ENCODE measurements at regions not wholly inside any gene's neighbourhood (a gene's known extent, or its start where the extent isn't known, plus 50 kb on each side); places are given as distances from the start of the nearest gene placed in this dataset.
A peak's percentile ranks its signal among the peaks of the same experiment; 100 is the strongest.

DNA sequence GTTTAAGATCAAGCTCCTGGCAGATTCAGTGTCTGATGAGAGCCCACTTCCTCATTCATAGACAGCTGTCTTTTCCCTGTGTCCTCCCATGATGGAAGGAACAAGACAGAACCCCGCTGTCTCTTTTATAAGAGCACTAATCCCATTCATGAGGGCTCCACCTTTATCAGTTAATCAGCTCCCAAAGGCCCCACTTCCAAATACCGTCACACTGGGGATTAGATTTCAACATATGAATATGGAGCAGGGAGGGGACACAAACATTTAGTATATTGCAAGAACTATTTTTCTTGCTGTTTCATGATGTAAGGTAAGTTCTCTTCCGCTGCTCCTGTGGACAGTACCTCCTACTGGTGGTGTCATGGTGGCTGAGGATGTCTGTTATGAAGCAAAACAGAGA lies 158.3 kb upstream of the IRAK1BP1 start:
- Histone ChIP-seq H3K27me3 (ENCODE audit: insufficient read depth, poor library complexity, severe bottlenecking) (no peaks in the 10 kb centered on the region), H3K27ac (replicated peaks) (no peak overlapping the region), H3K4me3 (replicated peaks; ENCODE audit: insufficient read depth, low read length) (no peak overlapping the region)
- no peak for DNase-seq (ENCODE audit: low read depth in 1 of 2, low spot score in 1 of 2)
- TF ChIP-seq SPI1 (IDR thresholded peaks at IDR 0.05; ENCODE audit: borderline replicate concordance, low read depth) (peak; percentile 76), POLR2AphosphoS5 (IDR thresholded peaks at IDR 0.05; ENCODE audit: low read depth) (no peak), GABPA (IDR thresholded peaks at IDR 0.05; ENCODE audit: low read depth) (no peak)

DNA sequence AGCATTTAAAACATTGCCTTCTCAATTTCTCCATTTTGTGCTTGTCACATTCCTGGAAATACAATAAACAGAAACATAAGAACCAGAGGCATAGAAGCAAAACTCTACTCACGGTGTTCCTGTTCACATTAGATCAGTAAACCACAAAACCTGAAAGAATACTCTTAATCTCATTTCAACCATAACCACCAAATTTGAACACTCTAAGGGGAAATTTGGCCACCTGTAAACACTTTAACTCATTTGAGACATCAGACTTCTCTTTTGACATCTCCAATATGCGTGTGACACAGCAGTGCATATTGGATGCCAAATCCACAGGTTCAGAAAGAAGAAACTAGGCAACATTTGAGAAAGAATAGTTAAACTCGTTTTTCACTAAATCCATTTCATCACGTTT lies 153.8 kb upstream of the IRAK1BP1 start:
- Histone ChIP-seq H3K4me3 (replicated peaks; ENCODE audit: insufficient read depth, low read length) (no peak overlapping the region), H3K27ac (replicated peaks) (no peak overlapping the region), H3K27me3 (ENCODE audit: insufficient read depth, poor library complexity, severe bottlenecking) (no peaks in the 10 kb centered on the region)
- DNase-seq (ENCODE audit: low read depth in 1 of 2, low spot score in 1 of 2): no peak
- TF ChIP-seq POLR2AphosphoS5 (IDR thresholded peaks at IDR 0.05; ENCODE audit: low read depth): no peak
- no peak for TF ChIP-seq SPI1 (IDR thresholded peaks at IDR 0.05; ENCODE audit: borderline replicate concordance, low read depth)
- no peak for TF ChIP-seq GABPA (IDR thresholded peaks at IDR 0.05; ENCODE audit: low read depth)
- TF ChIP-seq, protein P1, sequence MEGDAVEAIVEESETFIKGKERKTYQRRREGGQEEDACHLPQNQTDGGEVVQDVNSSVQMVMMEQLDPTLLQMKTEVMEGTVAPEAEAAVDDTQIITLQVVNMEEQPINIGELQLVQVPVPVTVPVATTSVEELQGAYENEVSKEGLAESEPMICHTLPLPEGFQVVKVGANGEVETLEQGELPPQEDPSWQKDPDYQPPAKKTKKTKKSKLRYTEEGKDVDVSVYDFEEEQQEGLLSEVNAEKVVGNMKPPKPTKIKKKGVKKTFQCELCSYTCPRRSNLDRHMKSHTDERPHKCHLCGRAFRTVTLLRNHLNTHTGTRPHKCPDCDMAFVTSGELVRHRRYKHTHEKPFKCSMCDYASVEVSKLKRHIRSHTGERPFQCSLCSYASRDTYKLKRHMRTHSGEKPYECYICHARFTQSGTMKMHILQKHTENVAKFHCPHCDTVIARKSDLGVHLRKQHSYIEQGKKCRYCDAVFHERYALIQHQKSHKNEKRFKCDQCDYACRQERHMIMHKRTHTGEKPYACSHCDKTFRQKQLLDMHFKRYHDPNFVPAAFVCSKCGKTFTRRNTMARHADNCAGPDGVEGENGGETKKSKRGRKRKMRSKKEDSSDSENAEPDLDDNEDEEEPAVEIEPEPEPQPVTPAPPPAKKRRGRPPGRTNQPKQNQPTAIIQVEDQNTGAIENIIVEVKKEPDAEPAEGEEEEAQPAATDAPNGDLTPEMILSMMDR (IDR thresholded peaks at IDR 0.05; ENCODE audit: insufficient read depth, low read length): no peak
- TF ChIP-seq, protein P2, sequence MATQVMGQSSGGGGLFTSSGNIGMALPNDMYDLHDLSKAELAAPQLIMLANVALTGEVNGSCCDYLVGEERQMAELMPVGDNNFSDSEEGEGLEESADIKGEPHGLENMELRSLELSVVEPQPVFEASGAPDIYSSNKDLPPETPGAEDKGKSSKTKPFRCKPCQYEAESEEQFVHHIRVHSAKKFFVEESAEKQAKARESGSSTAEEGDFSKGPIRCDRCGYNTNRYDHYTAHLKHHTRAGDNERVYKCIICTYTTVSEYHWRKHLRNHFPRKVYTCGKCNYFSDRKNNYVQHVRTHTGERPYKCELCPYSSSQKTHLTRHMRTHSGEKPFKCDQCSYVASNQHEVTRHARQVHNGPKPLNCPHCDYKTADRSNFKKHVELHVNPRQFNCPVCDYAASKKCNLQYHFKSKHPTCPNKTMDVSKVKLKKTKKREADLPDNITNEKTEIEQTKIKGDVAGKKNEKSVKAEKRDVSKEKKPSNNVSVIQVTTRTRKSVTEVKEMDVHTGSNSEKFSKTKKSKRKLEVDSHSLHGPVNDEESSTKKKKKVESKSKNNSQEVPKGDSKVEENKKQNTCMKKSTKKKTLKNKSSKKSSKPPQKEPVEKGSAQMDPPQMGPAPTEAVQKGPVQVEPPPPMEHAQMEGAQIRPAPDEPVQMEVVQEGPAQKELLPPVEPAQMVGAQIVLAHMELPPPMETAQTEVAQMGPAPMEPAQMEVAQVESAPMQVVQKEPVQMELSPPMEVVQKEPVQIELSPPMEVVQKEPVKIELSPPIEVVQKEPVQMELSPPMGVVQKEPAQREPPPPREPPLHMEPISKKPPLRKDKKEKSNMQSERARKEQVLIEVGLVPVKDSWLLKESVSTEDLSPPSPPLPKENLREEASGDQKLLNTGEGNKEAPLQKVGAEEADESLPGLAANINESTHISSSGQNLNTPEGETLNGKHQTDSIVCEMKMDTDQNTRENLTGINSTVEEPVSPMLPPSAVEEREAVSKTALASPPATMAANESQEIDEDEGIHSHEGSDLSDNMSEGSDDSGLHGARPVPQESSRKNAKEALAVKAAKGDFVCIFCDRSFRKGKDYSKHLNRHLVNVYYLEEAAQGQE (IDR thresholded peaks at IDR 0.05; ENCODE audit: insufficient replicate concordance, low read depth): no peak

DNA sequence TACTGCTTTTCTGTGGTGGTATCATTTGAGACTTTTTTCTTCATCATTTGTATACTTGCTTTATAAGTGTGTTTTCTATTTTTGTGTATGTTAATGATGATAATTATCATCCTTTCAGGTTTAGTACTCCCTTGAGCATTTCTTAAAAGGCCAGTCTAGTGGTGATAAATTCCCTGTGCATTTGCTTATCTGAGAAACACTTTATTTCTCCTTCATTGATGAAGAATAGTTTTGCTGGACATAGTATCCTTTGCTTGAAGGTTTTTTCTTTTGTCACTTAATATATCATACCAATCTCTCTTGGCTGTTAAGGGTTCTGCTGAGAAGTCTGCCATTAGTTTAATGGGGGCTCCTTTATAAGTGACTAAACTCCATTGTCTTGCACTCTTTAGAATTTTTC lies 123.2 kb upstream of the IRAK1BP1 start:
- TF ChIP-seq, protein P2 (IDR thresholded peaks at IDR 0.05; ENCODE audit: insufficient replicate concordance, low read depth): no peak
- TF ChIP-seq POLR2AphosphoS5 (IDR thresholded peaks at IDR 0.05; ENCODE audit: low read depth): no peak
- TF ChIP-seq, protein P1 (IDR thresholded peaks at IDR 0.05; ENCODE audit: insufficient read depth, low read length): no peak
- TF ChIP-seq GABPA (IDR thresholded peaks at IDR 0.05; ENCODE audit: low read depth): no peak
- no peak for DNase-seq (ENCODE audit: low read depth in 1 of 2, low spot score in 1 of 2)
- Histone ChIP-seq H3K27me3 (ENCODE audit: insufficient read depth, poor library complexity, severe bottlenecking) (no peaks in the 10 kb centered on the region), H3K27ac (replicated peaks) (no peak overlapping the region), H3K4me3 (replicated peaks; ENCODE audit: insufficient read depth, low read length) (no peak overlapping the region)

DNA sequence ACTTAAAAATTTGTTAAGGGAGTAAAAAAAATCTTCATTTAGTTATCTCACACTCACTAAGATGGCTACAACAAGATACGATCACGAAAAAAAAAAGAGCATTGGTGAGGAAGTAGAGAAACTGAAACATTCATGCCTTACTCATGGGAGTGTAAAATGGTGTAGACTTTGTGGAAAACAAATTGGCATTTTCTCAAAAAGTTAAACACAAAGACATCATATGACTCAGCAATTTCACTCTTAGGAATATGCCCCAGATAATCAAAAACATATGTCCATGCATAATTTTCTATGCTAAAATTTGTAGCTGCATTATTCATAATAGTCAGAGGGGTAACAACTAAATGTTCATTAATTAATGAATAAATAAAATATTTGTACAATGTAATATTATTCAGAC lies 120.9 kb upstream of the IRAK1BP1 start:
- TF ChIP-seq, protein P2 (IDR thresholded peaks at IDR 0.05; ENCODE audit: insufficient replicate concordance, low read depth): no peak
- TF ChIP-seq GABPA (IDR thresholded peaks at IDR 0.05; ENCODE audit: low read depth) (no peak), POLR2AphosphoS5 (IDR thresholded peaks at IDR 0.05; ENCODE audit: low read depth) (no peak), SPI1 (IDR thresholded peaks at IDR 0.05; ENCODE audit: borderline replicate concordance, low read depth) (no peak)
- TF ChIP-seq, protein P1 (IDR thresholded peaks at IDR 0.05; ENCODE audit: insufficient read depth, low read length): no peak
- DNase-seq (ENCODE audit: low read depth in 1 of 2, low spot score in 1 of 2): no peak
- Histone ChIP-seq H3K27ac (replicated peaks) (no peak overlapping the region), H3K4me3 (replicated peaks; ENCODE audit: insufficient read depth, low read length) (no peak overlapping the region), H3K27me3 (ENCODE audit: insufficient read depth, poor library complexity, severe bottlenecking) (no peaks in the 10 kb centered on the region)
